Lung (tissue), 11 donors: ENCODE measurements at regions not wholly inside any gene's neighbourhood (a gene's known extent, or its start where the extent isn't known, plus 50 kb on each side); places are given as distances from the start of the nearest gene placed in this dataset.
A peak's percentile ranks its signal among the peaks of the same experiment; 100 is the strongest.
"Not testable (repeated sequence)": the region's sequence is repeated elsewhere in the genome, so short reads cannot be mapped to it uniquely, and the experiment has no call there.

ENCODE experiments used
- ATAC-seq: fragments of 200-7000 bp; cut with Tn5 transposase; one replicate; pipeline ENCODE4 v1.9.1; 2020; ENCODE audit warnings: moderate number of reproducible peaks; ENCODE audit not compliant: insufficient read depth, low FRiP score
- DNase-seq, 3 donors: peaks; one replicate each; pipeline ENCODE4 v3.0.0-alpha.2; 2013 to 2017
- H3K27ac ChIP-seq, 2 donors: one replicate each; pipeline ENCODE4 v1.5.1; 2013; ENCODE audit warnings: mild to moderate bottlenecking in 2 of 2, moderate library complexity in 2 of 2, control low read depth in 1 of 2, inconsistent platforms in 1 of 2, low read depth in 1 of 2, low read length in 1 of 2
- H3K27me3 ChIP-seq, 3 donors: one replicate each; pipeline ENCODE4 v1.5.1; 2013; ENCODE audit warnings: low read length in 2 of 3; ENCODE audit not compliant: control insufficient read depth in 3 of 3, insufficient read depth in 3 of 3
- H3K36me3 ChIP-seq, 4 donors: one replicate each; pipeline ENCODE4 v1.5.1; 2013; ENCODE audit warnings: low read length in 4 of 4, mild to moderate bottlenecking in 1 of 4, moderate library complexity in 1 of 4; ENCODE audit not compliant: control insufficient read depth in 4 of 4, insufficient read depth in 4 of 4
- H3K4me1 ChIP-seq, 5 donors: one replicate each; pipeline ENCODE4 v1.5.1; 2013; ENCODE audit warnings: low read length in 5 of 5, mild to moderate bottlenecking in 2 of 5, moderate library complexity in 1 of 5; ENCODE audit not compliant: control insufficient read depth in 5 of 5, insufficient read depth in 5 of 5
- H3K4me3 ChIP-seq: one replicate; pipeline ENCODE4 v1.5.1; 2013; ENCODE audit warnings: mild to moderate bottlenecking, control low read depth, moderate library complexity
- H3K9ac ChIP-seq, 2 donors: one replicate each; pipeline ENCODE4 v1.5.1; 2013; ENCODE audit warnings: low read length in 2 of 2, control low read depth in 1 of 2; ENCODE audit not compliant: insufficient read depth in 1 of 2
- H3K9me3 ChIP-seq, 4 donors: one replicate each; pipeline ENCODE4 v1.5.1; 2013; ENCODE audit warnings: low read length in 3 of 4, mild to moderate bottlenecking in 1 of 4, moderate library complexity in 1 of 4; ENCODE audit not compliant: control insufficient read depth in 4 of 4, insufficient read depth in 3 of 4
- CTCF ChIP-seq: IDR thresholded peaks from 2 replicates; pipeline ENCODE4 v1.5.1; 2012; ENCODE audit warnings: mild to moderate bottlenecking; ENCODE audit errors: control extremely low read depth, extremely low read depth
- WGBS, 2 donors: extraction: QIAGEN DNeasy Blood & Tissue Kit; methylation state at CpG; one replicate each; pipeline ENCODE4 v1.1.7; 2013; 5-methylcytosine and 5-hydroxymethylcytosine counted together
- donor health status: control.
- donor health status: control.
- donor health status: Bipolar disorder and iron deficiency.
- donor health status: healthy.
- donor health status: DM: yes; HTN: yes; CAD: no.

GRCh38 chr2:59756150-59756549, 797.3 kb downstream of the BCL11A start:
- no peak for TF ChIP-seq CTCF
- DNase-seq (no peak), ATAC-seq (no peak)
- 93 to 95% methylated on average over 5 of the region's 5 CpGs for WGBS, 2 donors
- H3K27ac ChIP-seq = no peak overlapping the region
- H3K36me3 ChIP-seq = no peaks in the 10 kb centered on the region
- peaks cover 0 to 7% (median 0%) of the 10 kb centered on the region in 5 donors for H3K4me1 ChIP-seq
- H3K9ac ChIP-seq = no peak overlapping the region
- H3K4me3 ChIP-seq = no peak overlapping the region
- peaks cover 0 to 1% (median 0%) of the 10 kb centered on the region in 4 donors for H3K9me3 ChIP-seq
- no peaks in the 10 kb centered on the region for H3K27me3 ChIP-seq

GRCh38 chr2:59754011-59754735, 799.3 kb downstream of the BCL11A start:
- ATAC-seq = no peak
- Histone ChIP-seq H3K36me3 (no peaks in the 10 kb centered on the region), H3K4me3 (no peak overlapping the region), H3K27me3 (no peaks in the 10 kb centered on the region), H3K9ac (no peak overlapping the region), H3K9me3 (no peaks in the 10 kb centered on the region), H3K27ac (no peak overlapping the region), H3K4me1 (peaks cover 0 to 7% (median 0%) of the 10 kb centered on the region in 5 donors)
- WGBS, 2 donors = 72 to 84% methylated on average over 9 of the region's 9 CpGs
- DNase-seq = peak in 1 of 3 donors; percentile 14
- TF ChIP-seq CTCF = no peak

GRCh38 chr2:59752512-59752911, 800.9 kb downstream of the BCL11A start:
- no peak overlapping the region for H3K9ac ChIP-seq
- DNase-seq = peak in 1 of 3 donors; percentile 50
- H3K36me3 ChIP-seq = no peaks in the 10 kb centered on the region
- H3K9me3 ChIP-seq = no peaks in the 10 kb centered on the region
- no peak for TF ChIP-seq CTCF
- H3K4me1 ChIP-seq = peaks cover 0 to 7% (median 0%) of the 10 kb centered on the region in 5 donors
- H3K27ac ChIP-seq = no peak overlapping the region
- no peak overlapping the region for H3K4me3 ChIP-seq
- H3K27me3 ChIP-seq = no peaks in the 10 kb centered on the region
- 14 to 35% methylated on average over 1 of the region's 1 CpG for WGBS, 2 donors
- no peak for ATAC-seq

GRCh38 chr2:59752071-59752470, 801.4 kb downstream of the BCL11A start:
- H3K27me3 ChIP-seq = no peaks in the 10 kb centered on the region
- no peak overlapping the region for H3K27ac ChIP-seq
- TF ChIP-seq CTCF = no peak
- WGBS, 2 donors = 43 to 48% methylated on average over 2 of the region's 2 CpGs
- H3K4me3 ChIP-seq = no peak overlapping the region
- peaks cover 0 to 7% (median 0%) of the 10 kb centered on the region in 5 donors for H3K4me1 ChIP-seq
- ATAC-seq (no peak), DNase-seq (peak in 1 of 3 donors; percentile 46)
- H3K9me3 ChIP-seq = no peaks in the 10 kb centered on the region
- no peaks in the 10 kb centered on the region for H3K36me3 ChIP-seq
- no peak overlapping the region for H3K9ac ChIP-seq

- not testable (repeated sequence) for H3K36me3 ChIP-seq, DNase-seq, H3K27ac ChIP-seq, ATAC-seq, H3K9me3 ChIP-seq, H3K4me1 ChIP-seq, H3K4me3 ChIP-seq, H3K27me3 ChIP-seq, H3K9ac ChIP-seq
- 86 to 94% methylated on average over 4 of the region's 4 CpGs for WGBS, 2 donors
Measured at GRCh38 chr2:59751214-59751613, 802.2 kb downstream of the BCL11A start.
